Nephron (organoid): ENCODE measurements at regions not wholly inside any gene's neighbourhood (a gene's known extent, or its start where the extent isn't known, plus 50 kb on each side); places are given as distances from the start of the nearest gene placed in this dataset.

Source experiments
- H3K27ac Mint-ChIP-seq, 3 experiments: 2 replicates each; pipeline ENCODE4 v1.8.0; 2020; ENCODE audit warnings: mixed read lengths in 3 of 3, mild to moderate bottlenecking in 2 of 3, moderate library complexity in 1 of 3
- H3K27me3 Mint-ChIP-seq: 2 replicates; pipeline ENCODE4 v1.8.0; 2021; ENCODE audit warnings: low read depth, mild to moderate bottlenecking, moderate library complexity, mixed read lengths
- H3K36me3 Mint-ChIP-seq: 2 replicates; pipeline ENCODE4 v1.8.0; 2020; ENCODE audit warnings: low read depth, mixed read lengths
- H3K4me1 Mint-ChIP-seq: 2 replicates; pipeline ENCODE4 v1.8.0; 2020; ENCODE audit warnings: mixed read lengths
- H3K4me3 Mint-ChIP-seq, 3 experiments: 2 replicates each; pipeline ENCODE4 v1.8.0; 2020; ENCODE audit warnings: mild to moderate bottlenecking in 3 of 3, mixed read lengths in 3 of 3, moderate library complexity in 2 of 3
- H3K9me3 Mint-ChIP-seq: 2 replicates; pipeline ENCODE4 v1.8.0; 2020; ENCODE audit warnings: mixed read lengths
- CTCF ChIP-seq, 3 experiments: fragments of 200-600 bp; sonication (generic); IDR thresholded peaks; one replicate each; pipeline ENCODE4 v1.5.0; 2021; ENCODE audit warnings: antibody characterized with exemption in 3 of 3; ENCODE audit not compliant: unreplicated experiment in 3 of 3

GRCh38 chr9:73714294-73714693, 562.6 kb downstream of the ANXA1 start:
- no peak for TF ChIP-seq CTCF (IDR thresholded peaks at IDR 0.05; ENCODE audit: unreplicated experiment in 3 of 3)
- Mint-ChIP-seq H3K36me3 (no peaks in the 10 kb centered on the region), H3K27me3 (no peaks in the 10 kb centered on the region), H3K4me3 (no peak overlapping the region), H3K9me3 (no peaks in the 10 kb centered on the region), H3K4me1 (no peaks in the 10 kb centered on the region), H3K27ac (no peak overlapping the region)

GRCh38 chr9:73715591-73715990, 563.9 kb downstream of the ANXA1 start:
- TF ChIP-seq CTCF (IDR thresholded peaks at IDR 0.05; ENCODE audit: unreplicated experiment in 3 of 3), result no peak
- Mint-ChIP-seq H3K27ac (no peak overlapping the region), H3K36me3 (no peaks in the 10 kb centered on the region), H3K27me3 (no peaks in the 10 kb centered on the region), H3K4me3 (no peak overlapping the region), H3K4me1 (no peaks in the 10 kb centered on the region), H3K9me3 (no peaks in the 10 kb centered on the region)

GRCh38 chr9:73719660-73720059, 568.0 kb downstream of the ANXA1 start:
- Mint-ChIP-seq H3K4me1 (no peaks in the 10 kb centered on the region), H3K27ac (no peak overlapping the region), H3K27me3 (no peaks in the 10 kb centered on the region), H3K4me3 (no peak overlapping the region), H3K9me3 (no peaks in the 10 kb centered on the region), H3K36me3 (no peaks in the 10 kb centered on the region)
- TF ChIP-seq CTCF (IDR thresholded peaks at IDR 0.05; ENCODE audit: unreplicated experiment in 3 of 3), result no peak

GRCh38 chr9:73720601-73721000, 568.9 kb downstream of the ANXA1 start:
- H3K9me3 Mint-ChIP-seq, result no peaks in the 10 kb centered on the region
- no peak overlapping the region for H3K27ac Mint-ChIP-seq
- no peak overlapping the region for H3K4me3 Mint-ChIP-seq

GRCh38 chr9:73736270-73736669, 584.6 kb downstream of the ANXA1 start:
- Mint-ChIP-seq H3K9me3 (no peaks in the 10 kb centered on the region), H3K4me1 (no peaks in the 10 kb centered on the region), H3K27me3 (peaks cover 4% of the 10 kb centered on the region), H3K36me3 (no peaks in the 10 kb centered on the region), H3K27ac (no peak overlapping the region), H3K4me3 (no peak overlapping the region)
- no peak for TF ChIP-seq CTCF (IDR thresholded peaks at IDR 0.05; ENCODE audit: unreplicated experiment in 3 of 3)

More at GRCh38 chr9:73720601-73721000, 568.9 kb downstream of the ANXA1 start:
- Mint-ChIP-seq H3K4me1 (no peaks in the 10 kb centered on the region), H3K27me3 (no peaks in the 10 kb centered on the region), H3K36me3 (no peaks in the 10 kb centered on the region)
- no peak for TF ChIP-seq CTCF (IDR thresholded peaks at IDR 0.05; ENCODE audit: unreplicated experiment in 3 of 3)

GRCh38 chr9:73738741-73739530, 587.3 kb downstream of the ANXA1 start:
- Mint-ChIP-seq H3K27ac (no peak overlapping the region), H3K9me3 (no peaks in the 10 kb centered on the region), H3K4me3 (no peak overlapping the region), H3K27me3 (peaks cover 4% of the 10 kb centered on the region), H3K36me3 (no peaks in the 10 kb centered on the region), H3K4me1 (no peaks in the 10 kb centered on the region)
- TF ChIP-seq CTCF (IDR thresholded peaks at IDR 0.05; ENCODE audit: unreplicated experiment in 3 of 3), result no peak
